ENCODE measurements at regions not wholly inside any gene's neighbourhood (a gene's known extent, or its start where the extent isn't known, plus 50 kb on each side); places are given as distances from the start of the nearest gene placed in this dataset.

DNA sequence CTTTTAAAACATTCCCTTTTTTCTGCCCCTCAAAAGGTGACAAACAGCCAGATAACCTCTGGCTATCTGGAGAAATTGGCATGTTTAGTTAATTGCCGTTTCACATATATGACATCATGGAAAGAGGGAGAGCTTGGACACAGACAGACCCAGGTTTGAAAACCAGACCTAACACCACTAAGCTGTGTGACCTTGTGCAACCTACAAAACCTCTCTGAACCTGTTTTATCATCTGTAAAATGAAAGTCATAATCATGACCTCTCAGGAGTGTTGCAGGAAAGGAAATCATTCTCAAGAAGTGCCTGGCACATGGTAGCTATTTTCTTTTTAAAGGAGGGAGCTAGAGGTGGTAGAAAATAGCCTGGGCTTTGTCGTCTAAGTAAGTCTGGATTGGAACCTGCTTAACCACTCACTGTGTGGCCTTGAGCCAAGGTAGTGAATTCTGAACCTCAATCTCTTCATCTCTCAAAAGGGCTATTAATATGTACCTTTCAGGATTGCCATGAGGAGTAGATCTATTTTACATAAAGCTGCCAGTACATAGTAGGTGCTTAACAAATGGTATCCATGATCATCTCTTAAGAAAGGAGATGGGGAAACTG lies 363.5 kb downstream of the BCOR start:
- TF ChIP-seq, protein P1, sequence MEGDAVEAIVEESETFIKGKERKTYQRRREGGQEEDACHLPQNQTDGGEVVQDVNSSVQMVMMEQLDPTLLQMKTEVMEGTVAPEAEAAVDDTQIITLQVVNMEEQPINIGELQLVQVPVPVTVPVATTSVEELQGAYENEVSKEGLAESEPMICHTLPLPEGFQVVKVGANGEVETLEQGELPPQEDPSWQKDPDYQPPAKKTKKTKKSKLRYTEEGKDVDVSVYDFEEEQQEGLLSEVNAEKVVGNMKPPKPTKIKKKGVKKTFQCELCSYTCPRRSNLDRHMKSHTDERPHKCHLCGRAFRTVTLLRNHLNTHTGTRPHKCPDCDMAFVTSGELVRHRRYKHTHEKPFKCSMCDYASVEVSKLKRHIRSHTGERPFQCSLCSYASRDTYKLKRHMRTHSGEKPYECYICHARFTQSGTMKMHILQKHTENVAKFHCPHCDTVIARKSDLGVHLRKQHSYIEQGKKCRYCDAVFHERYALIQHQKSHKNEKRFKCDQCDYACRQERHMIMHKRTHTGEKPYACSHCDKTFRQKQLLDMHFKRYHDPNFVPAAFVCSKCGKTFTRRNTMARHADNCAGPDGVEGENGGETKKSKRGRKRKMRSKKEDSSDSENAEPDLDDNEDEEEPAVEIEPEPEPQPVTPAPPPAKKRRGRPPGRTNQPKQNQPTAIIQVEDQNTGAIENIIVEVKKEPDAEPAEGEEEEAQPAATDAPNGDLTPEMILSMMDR (IDR thresholded peaks at IDR 0.05 in 2 of 3, conservative IDR thresholded peaks at IDR 0.05 in 1 of 3; ENCODE audit: insufficient read depth in 2 of 3, low read depth in 1 of 3, low read length in 3 of 3): no peak
- TF ChIP-seq FOXA3 (CRISPR knock-in tag; conservative IDR thresholded peaks at IDR 0.05 in 1 of 2, IDR thresholded peaks at IDR 0.05 in 1 of 2): no peak
- TF ChIP-seq JUN (IDR thresholded peaks at IDR 0.05; ENCODE audit: borderline replicate concordance, low read depth, low read length): no peak
- TF ChIP-seq JUN (CRISPR knock-in tag; IDR thresholded peaks at IDR 0.05; ENCODE audit: borderline replicate concordance): no peak
- TF ChIP-seq ZNF766 (CRISPR knock-in tag; conservative IDR thresholded peaks at IDR 0.05): no peak
- TF ChIP-seq DPF2 (IDR thresholded peaks at IDR 0.05): no peak
- TF ChIP-seq, protein P2, sequence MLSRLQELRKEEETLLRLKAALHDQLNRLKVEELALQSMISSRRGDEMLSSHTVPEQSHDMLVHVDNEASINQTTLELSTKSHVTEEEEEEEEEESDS (CRISPR knock-in tag; IDR thresholded peaks at IDR 0.05): no peak
- no peak for TF ChIP-seq SMARCC2 (IDR thresholded peaks at IDR 0.05; ENCODE audit: low read depth)
- no peak for TF ChIP-seq POLR2A (conservative IDR thresholded peaks at IDR 0.05)
- TF ChIP-seq TEAD1 (CRISPR knock-in tag; IDR thresholded peaks at IDR 0.05): no peak
- no peak for TF ChIP-seq ZNF217 (CRISPR knock-in tag; IDR thresholded peaks at IDR 0.05)
